GM19351 (cell line): ENCODE measurements at regions not wholly inside any gene's neighbourhood (a gene's known extent, or its start where the extent isn't known, plus 50 kb on each side); places are given as distances from the start of the nearest gene placed in this dataset.
"Not testable (repeated sequence)": the region's sequence is repeated elsewhere in the genome, so short reads cannot be mapped to it uniquely, and the experiment has no call there.

Experiments
- ATAC-seq: cut with Tn5 transposase; IDR thresholded peaks from one replicate; pipeline ENCODE4 v1.9.1; 2021; ENCODE audit warnings: mild to moderate bottlenecking, moderate library complexity; ENCODE audit not compliant: unreplicated experiment

GRCh38 chr15:35211240-35211902 is 126.3 kb upstream of the NANOGP8 start:
- ATAC-seq = no peak

- no peak for ATAC-seq
Observed at GRCh38 chr15:35210370-35210769, 125.3 kb upstream of the NANOGP8 start.

- ATAC-seq = no peak
Observed at GRCh38 chr15:35209838-35210237, 124.7 kb upstream of the NANOGP8 start.

GRCh38 chr15:35208353-35208752 is 123.3 kb upstream of the NANOGP8 start:
- no peak for ATAC-seq

- ATAC-seq = no peak
Observed at GRCh38 chr15:35206060-35206675, 121.1 kb upstream of the NANOGP8 start.

- no peak for ATAC-seq
Observed at GRCh38 chr15:35198197-35198596, 113.1 kb upstream of the NANOGP8 start.

GRCh38 chr15:35197754-35198153 is 112.7 kb upstream of the NANOGP8 start:
- no peak for ATAC-seq

GRCh38 chr15:35197306-35197705 is 112.2 kb upstream of the NANOGP8 start:
- no peak for ATAC-seq

- ATAC-seq = no peak
Observed at GRCh38 chr15:35196273-35196672, 111.2 kb upstream of the NANOGP8 start.

GRCh38 chr15:35195649-35196048 is 110.6 kb upstream of the NANOGP8 start:
- no peak for ATAC-seq

GRCh38 chr15:35195031-35195430 is 109.9 kb upstream of the NANOGP8 start:
- ATAC-seq = no peak

GRCh38 chr15:35194296-35194695 is 109.2 kb upstream of the NANOGP8 start:
- no peak for ATAC-seq

- ATAC-seq = no peak
Observed at GRCh38 chr15:35191783-35192182, 106.7 kb upstream of the NANOGP8 start.

- no peak for ATAC-seq
Observed at GRCh38 chr15:35186346-35186745, 101.3 kb upstream of the NANOGP8 start.

GRCh38 chr15:35184646-35185045 is 99.6 kb upstream of the NANOGP8 start:
- no peak for ATAC-seq

- peak; percentile 56 for ATAC-seq
Observed at GRCh38 chr15:35182841-35183479, 97.9 kb upstream of the NANOGP8 start.

- peak; percentile 78 for ATAC-seq
Observed at GRCh38 chr15:35181538-35181937, 96.4 kb upstream of the NANOGP8 start.

GRCh38 chr15:35179739-35180138 is 94.6 kb upstream of the NANOGP8 start:
- ATAC-seq = no peak

GRCh38 chr15:35178186-35178585 is 93.1 kb upstream of the NANOGP8 start:
- ATAC-seq = not testable (repeated sequence)

GRCh38 chr15:35174948-35175347 is 89.9 kb upstream of the NANOGP8 start:
- no peak for ATAC-seq

- ATAC-seq = no peak
Observed at GRCh38 chr15:35173444-35174118, 88.5 kb upstream of the NANOGP8 start.

- no peak for ATAC-seq
Observed at GRCh38 chr15:35170207-35170606, 85.1 kb upstream of the NANOGP8 start.
